SK-N-DZ (cell line): ENCODE measurements at regions not wholly inside any gene's neighbourhood (a gene's known extent, or its start where the extent isn't known, plus 50 kb on each side); places are given as distances from the start of the nearest gene placed in this dataset.
A peak's percentile ranks its signal among the peaks of the same experiment; 100 is the strongest.
"Not testable (repeated sequence)": the region's sequence is repeated elsewhere in the genome, so short reads cannot be mapped to it uniquely, and the experiment has no call there.

Experiments used
- DNase-seq: peaks from one replicate; pipeline ENCODE4 v3.0.0-alpha.2; 2015; ENCODE audit warnings: low spot score

DNA sequence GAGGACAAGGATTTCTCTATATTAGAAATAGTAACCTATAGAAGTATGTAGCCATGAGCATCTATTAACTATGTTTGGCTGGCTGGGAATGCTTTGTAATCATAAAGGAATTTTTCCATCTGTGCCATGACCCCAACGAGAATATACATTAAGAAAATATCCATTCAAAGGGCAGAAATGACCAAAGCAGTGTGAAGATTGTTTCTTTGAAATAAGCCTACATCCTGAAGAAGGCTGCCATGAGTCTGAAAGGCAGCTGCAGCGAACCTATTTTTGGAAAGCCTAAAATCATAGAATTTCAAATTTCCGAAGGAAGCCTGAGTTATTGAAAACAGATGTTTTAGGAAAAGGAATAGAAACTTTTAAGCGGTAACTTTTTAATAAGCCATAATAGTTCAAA is 244.2 kb upstream of the FOXK1 start:
- no peak for DNase-seq

DNA sequence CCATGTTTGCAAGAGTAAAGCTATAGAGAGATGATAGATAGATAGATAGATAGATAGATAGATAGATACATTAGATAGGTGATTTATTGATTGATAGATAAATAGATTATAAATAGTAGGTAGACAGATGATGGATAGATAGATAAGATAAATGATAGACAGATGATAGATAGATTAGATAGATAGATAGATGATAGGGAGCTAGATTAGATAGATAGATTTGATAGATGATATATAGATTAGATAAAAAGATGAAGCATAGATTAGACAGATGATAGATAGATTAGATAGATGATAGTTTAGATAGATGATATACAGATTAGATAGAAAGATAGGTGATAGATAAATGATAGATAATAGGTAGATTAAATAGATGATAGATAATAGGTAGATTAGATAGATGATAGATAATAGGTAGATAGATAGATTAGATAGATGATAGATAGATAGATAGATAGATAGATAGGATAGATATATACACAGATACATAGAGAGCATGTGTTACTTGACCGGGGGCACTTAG is 243.3 kb upstream of the FOXK1 start:
- DNase-seq, result no peak

DNA sequence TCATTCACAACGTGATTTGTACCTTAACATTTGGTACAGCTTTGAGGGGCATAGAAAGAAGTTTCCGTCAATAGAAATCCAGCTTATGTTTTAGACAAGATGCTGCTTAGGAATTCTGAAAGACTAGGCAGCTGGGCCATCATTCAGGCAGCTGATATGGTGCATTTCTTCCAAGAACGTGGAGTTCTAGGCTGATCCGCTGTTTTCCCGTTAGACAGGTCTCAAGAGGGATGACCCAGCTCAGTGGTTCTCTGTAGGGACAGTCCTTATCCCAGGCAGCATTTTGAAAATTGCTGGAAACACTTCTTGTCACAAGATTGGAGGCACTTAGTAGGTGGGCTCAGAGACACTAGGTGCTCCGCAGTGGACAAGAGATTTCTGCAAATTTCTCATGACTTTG is 242.7 kb upstream of the FOXK1 start:
- no peak for DNase-seq

DNA sequence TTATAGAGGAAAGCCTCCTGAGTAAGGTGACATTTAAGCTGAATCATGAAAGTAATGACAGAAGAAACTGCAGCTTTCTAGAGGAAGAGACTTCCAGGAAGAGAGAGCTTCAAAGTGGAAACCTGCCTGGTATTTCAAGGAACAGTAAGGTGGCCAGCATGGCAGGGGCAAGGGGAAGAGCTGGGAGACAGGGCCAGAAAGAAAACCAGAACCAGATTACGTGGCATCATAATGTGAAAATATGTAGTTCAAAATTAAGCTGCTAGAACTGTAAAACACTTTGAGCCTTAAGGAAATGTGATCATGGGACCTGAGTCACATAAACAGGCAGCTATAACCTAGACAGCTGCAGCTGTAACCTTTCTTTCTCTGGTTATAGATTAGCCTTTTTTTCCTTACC is 238.0 kb upstream of the FOXK1 start:
- no peak for DNase-seq

DNA sequence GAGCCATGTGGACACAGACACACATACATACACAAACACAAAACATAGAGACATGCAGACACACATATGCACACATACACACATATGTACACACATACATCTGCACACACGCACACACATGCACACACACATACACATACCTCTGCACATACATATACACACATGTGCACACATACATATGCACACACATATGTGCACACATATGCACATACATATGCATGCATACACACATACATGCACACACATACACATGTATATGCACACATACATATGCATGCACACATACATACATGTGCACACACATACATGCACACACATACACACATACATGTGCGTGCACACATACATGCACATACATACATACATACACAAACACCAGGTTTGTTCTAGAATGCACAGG is 236.3 kb upstream of the FOXK1 start:
- DNase-seq, result no peak

DNA sequence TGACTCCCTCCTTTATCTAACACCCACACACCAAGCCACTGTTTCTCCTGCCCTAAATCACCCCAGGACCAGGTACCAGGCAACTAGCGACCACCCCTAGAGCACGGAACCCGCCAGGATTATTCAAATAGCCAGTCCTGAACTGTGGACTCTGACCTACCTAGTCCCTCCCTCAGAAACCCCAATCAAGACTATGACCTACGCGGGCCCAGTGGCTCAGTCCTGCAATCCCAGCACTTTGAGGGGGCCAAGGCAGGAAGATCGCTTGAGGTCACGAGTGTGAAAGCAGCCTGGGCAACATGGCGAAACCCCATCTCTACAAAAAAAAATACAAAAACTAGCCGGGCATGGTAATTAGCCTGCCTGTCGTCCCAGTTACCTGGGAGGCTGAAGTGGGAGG is 232.8 kb upstream of the FOXK1 start:
- DNase-seq, result no peak

DNA sequence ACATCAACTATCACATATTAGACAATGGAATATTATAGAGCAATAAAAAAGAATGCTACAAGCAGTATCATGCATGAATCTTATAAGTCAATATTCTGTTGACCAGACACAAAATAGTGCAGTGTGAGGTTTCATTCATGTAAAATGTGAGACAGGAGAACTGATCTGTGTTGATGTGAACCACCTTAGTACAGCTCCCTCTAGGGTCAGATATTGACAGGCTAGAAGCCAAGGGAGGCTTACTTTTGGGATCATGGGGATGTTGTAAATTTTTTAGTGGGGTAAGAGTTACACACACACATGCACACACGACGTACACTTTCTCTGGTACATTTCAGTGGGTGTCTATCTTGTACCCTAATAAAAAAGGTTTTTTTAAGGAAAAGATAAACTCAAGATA is 231.6 kb upstream of the FOXK1 start:
- DNase-seq, result no peak

DNA sequence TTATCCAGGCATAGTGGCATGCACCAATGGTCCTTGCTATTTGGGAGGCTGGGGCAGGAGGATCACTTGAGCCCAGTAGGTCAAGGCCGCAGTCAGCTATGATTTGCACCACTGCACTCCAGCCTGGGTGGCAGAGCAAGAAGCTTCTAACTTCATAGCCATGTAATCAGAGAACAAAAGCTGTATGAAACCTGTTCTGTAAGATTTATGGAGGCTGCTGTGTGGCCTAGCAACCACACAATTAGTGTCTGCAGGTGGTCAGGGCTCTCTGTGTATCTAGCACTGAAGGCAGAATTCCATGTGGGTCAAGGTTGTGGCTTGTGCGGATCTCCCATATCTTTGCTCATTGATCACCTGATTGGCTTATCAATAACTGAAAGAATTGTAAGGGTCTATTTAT is 221.5 kb upstream of the FOXK1 start:
- no peak for DNase-seq

DNA sequence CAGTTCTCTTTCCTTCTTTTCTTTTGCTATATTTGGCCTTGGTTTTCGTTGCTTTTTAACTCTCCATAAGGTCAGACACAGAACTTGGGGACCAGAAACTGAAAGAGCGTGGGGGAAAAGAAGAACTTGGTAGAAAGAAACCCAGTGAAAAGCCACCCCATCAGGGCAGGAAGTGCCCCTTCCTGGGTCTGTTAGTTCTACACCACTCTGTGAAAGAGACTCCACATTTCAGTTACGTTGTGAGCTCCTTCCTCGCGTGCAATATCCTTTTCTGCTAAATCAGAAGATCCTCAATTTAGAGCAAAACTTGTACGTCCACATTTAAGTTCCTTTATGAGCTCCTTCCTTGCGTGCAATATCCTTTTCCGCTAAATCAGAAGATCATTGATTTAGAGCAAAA is 220.6 kb upstream of the FOXK1 start:
- no peak for DNase-seq

DNA sequence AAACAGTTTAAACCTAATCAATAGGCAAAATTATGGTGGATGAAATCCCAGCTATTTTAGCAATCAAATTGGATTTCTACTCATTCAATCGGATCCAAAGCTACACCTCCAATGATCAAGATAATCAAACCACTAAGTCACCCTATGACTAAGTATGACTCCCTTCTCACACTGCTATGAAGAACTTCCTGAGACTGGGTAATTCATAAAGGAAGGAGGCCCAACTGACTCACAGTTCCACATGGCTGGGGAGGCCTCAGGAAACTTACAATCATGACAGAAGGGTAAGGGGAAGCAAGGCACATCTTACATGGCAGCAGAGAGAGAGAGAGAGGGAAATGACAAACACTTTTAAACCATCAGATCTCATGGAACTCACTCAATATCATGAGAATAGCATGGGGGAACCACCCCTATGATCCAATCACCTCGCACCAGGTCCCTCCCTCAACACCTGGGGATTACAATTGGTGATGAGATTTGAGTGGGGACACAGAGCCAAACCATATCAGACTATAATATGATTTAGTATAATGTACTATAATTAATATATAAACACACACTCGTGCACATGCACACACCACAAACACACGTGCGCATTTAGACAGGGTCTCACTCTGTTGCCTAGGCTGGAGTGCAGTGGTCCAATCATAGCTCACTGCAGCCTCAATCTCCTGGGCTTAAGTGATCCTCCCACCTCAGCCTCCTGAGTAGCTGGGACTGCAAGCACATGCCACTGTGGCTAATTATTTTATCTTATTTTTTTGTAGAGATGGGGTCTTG is 213.6 kb upstream of the FOXK1 start:
- DNase-seq, result no peak

DNA sequence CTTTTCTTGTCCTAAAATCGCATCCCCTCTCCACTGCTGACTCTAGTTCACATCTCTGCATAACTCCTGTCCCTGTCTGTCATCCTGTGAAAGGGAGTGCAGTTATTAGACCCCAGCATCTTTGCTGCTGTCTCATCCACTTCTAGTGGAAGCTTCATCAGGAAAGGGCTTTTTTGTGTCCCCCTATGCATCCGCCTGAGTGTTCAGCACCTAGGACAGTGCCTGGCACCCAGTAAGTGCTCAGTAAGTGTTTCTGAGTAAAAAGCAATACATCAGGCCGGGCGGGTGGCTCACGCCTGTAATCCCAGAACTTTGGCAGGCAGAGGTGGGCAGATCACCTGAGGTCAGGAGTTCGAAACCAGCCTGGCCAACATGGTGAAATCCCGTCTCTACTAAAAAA is 211.8 kb upstream of the FOXK1 start:
- DNase-seq, result no peak

DNA sequence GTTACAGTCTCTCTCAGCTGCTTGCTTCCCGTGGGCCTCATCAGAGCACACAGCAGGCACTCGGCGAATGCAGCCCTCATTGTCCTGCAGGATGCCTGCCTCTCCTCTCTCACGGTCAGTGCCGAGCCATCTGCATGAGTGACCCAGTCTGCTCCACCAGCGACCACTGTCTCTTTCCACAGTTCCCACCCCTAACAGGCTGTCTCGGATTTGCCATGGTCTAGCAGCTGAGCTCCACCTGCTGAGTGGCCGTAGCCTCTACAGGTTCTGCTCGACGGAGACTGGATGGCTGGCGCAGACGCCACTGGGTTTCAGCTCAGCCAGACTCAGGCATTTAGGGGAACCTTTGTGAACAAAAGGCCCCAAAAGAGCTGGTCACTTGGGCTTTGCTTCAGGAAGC is 209.4 kb upstream of the FOXK1 start:
- peak; percentile 56 for DNase-seq

DNA sequence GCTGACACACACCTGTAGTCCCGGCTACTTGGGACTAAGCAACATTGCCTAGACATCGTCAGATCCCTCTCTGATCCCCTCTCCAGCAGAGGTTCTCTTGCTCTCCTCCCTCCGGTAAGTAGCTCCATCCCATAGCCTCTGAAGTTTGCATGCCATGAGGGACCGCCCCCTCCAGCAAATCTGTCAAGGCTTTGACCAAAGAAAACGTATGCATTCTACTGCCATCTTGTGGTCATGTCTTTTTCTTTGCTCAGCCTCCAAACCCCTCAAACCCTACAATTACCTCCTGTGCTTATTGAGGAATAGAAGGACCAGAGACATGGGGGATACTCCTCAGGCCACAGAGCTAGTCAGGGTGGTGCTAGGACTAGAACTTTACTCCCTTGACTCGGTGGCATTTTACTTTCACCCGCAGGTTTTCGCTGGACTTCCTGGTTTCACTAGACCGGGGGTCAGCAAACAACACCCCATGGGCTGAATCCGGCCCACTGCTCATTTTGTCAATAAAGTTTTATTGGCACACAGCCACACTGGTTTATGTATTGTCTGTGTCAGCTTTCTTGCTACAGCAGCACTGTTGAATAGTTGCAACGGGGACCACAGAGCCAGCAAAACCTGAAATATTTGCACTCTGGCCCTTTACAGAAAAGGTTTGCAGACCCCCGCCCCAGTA is 202.6 kb upstream of the FOXK1 start:
- DNase-seq, result peak; percentile 73

DNA sequence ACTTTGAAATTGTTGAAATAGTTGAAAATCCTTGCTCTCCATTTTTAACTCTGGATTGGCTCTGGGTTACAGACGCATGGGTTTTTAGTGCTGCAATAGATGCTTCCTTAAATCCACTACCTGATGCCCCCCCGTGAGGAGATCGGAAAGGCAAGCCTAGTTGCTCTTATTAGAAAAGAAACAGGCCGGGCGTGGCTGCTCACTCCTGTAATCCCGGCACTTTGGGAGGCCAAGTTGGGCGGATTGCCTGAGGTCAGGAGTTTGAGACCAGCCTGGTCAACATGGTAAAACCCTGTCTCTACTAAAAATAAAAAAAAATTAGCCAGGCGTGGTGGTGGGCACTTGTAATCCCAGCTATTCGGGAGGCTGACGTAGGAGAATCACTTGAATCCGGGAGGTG is 202.0 kb upstream of the FOXK1 start:
- not testable (repeated sequence) for DNase-seq

DNA sequence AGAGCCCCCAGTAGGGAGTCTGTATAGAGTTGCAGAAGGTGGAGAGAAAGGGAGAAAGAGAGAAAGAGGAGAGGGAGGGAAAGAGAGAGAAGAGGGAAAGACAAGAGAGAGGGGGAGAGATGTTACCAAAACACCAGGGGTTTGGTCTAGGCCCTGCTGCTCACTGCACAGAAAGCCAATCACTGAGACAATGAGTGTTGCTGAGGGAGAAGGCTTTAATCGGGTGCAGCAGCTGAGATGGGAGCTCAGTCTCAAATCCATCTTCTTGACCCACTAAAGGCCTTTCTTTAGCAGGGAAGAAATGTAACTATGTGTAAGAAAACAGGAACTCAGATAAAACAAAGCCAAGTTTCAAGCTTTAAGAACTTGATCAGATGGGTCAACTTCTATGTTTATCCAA is 198.2 kb upstream of the FOXK1 start:
- DNase-seq, result no peak

DNA sequence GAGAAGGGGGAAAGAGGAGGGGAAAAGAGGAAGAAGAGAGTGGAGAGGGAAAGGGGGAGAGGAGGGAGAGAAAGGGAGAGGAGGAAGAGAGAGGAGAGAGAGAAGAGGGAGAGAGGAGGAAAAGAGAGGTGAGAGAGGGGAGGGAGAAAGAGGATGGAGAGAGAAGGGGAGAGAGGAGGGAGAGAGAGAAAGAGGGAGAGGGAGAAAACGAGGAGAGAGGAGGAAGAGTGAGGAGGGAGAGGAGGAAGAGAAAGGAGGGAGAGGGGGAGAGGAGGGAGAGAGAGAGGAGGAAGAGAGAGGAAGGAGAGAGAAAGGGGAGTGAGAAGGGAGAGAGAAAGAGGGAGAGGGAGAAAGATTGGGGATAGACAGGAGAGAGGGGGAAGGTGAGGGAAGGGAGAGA is 197.6 kb upstream of the FOXK1 start:
- DNase-seq, result no peak

DNA sequence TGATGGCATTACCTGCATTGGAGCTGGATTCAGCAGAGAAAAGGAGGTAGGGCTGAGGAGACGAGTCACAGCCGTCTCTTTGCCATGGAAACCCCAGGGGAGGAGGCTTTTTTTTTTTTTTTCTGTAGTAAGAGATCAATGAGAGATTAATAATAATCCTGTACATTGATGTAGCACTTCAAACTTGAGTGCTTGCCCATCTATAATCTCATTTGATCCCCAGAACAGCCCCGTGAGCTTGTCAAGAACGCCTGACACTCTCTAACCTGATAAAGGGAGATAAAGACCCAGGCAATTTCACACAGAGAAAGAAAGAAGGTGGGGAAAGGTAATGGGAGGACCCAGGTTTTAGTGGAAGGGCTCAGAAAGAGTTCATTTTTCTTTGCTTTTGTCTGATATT is 195.2 kb upstream of the FOXK1 start:
- peak; percentile 84 for DNase-seq

DNA sequence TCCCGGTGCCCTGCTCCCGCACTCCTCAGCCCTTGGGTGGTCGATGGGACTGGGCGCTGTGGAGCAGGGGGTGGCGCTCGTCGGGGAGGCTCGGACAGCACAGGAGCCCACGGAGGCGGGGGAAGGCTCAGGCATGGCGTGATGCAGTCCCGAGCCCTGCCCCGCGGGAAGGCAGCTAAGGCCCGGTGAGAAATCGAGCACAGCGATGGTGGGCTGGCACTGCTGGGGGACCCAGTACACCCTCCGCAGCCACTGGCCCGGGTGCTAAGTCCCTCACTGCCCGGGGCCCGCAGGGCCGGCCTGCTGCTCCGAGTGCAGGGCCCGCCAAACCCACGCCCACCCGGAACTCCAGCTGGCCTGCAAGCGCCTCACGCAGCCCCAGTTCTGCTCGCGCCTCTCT is 185.2 kb upstream of the FOXK1 start:
- DNase-seq, result not testable (repeated sequence)

DNA sequence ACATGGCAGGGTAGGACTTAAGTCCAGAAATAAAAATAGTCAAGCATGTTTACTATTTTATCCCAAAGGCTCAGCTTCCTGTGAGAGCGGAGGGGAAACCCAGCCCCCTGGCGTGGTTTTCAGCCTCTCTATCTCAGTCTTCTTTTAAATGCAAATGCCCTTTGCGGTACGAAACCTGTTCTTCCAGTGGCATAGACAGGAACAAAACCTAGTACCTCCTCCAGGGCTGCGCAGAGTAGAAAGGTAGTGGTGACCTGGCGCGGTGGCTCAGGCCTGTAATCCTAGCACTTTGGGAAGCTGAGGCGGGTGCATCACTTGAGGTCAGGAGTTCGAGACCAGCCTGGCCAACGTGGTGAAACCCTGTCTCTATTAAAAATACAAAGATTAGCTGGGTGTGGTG is 181.3 kb upstream of the FOXK1 start:
- DNase-seq, result no peak

DNA sequence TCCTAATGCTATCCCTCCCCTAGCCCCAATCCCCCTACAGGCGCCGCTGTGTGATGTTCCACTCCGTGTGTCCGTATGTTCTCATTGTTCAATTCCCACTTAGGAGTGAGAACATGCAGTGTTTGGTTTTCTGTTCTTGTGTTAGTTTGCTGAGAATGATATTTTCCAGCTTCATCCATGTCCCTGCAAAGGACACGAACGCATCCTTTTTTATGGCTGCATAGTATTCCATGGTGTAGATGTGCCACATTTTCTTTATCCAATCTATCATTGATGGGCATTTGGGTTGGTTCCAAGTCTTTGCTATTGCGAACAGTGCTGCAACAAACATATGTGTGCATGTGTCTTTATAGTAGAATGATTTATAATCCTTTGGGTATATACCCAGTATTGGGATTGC is 174.2 kb upstream of the FOXK1 start:
- not testable (repeated sequence) for DNase-seq

DNA sequence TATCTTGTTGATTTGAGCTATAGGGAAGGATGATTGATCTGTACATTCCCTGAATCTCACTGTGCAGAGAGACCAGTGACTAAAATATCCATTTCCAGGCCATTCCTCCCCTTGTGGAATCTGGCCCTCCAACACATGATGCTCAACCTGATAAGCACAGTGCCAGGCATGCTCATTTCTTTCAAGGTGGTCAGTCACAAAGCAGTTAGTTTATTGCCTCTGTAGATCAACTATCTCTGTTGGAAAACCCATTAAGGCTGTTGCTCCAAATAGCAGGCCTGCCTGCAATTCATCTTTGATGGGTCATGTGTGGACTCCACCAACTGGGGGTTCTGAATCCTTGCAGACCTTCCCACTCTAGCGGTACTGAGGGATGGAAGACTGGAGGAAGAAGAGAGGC is 168.6 kb upstream of the FOXK1 start:
- peak; percentile 83 for DNase-seq

DNA sequence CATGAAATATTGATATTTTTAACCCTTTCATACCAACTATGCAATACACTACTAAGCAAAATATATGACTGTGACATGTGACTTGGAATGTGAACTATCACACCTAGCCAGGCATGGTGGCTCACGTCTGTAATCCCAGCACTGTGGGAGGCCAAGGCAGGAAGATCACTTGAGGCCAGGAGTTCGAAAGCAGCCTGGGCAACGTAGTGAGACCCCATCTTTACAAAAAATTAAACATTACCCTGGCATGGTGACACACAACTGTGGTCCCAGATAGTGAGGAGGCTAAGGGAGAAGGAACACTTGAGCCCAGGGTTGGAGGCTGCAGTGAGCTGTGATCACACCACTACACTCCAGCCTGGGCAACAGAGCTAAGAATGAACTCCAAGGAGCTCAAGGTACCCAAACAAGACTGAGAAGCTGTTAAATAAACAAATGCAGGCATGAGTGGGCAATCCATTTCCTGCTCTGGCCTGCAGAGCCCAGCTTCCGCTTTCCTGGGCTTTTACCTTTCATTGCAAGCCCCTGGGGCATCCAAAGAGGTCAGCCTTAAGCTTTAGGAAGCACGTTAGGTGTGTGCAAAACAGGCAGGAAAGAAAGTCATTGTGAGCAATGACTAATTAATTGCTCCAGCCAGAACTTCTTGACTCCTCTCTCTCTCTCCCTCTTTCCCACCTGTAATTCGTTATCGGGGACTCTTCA is 162.1 kb upstream of the FOXK1 start:
- no peak for DNase-seq

DNA sequence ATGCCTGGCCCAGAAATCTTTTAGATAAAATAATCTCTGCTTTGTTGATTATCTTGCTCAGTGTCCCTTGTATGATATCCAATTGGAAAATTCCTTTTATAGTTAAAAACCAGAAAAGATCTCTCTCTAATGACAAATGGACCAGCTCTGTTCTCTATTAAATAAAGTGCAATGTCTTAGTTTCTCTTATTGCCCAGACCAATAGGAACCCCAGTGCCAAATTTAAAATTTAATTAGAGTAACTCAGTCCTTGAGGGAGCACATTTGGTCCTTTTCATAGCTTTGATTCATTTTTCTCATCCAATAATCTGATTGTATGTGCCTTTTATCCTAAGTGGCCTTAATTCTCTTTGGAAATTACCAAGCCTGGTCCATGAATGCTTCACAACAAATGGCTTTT is 158.9 kb upstream of the FOXK1 start:
- peak; percentile 95 for DNase-seq
